Upper lobe of left lung (tissue), 4 donors: ENCODE measurements at regions not wholly inside any gene's neighbourhood (a gene's known extent, or its start where the extent isn't known, plus 50 kb on each side); places are given as distances from the start of the nearest gene placed in this dataset.

ENCODE experiments used
- CTCF ChIP-seq, 6 experiments: fragments of 450-650 bp in 4 of 6; fragments of 200-600 bp in 2 of 6; sonication (generic) in 2 of 6; IDR thresholded peaks; one replicate each; pipeline ENCODE4 v1.5.1; 2016 to 2019; ENCODE audit warnings: antibody characterized with exemption in 6 of 6
- POLR2A ChIP-seq, 4 donors: fragments of 450-650 bp; IDR thresholded peaks; one replicate each; pipeline ENCODE4 v1.5.1; 2016 to 2017; ENCODE audit warnings: antibody characterized with exemption in 4 of 4, mild to moderate bottlenecking in 2 of 4

- TF ChIP-seq POLR2A (IDR thresholded peaks at IDR 0.05) (no peak), CTCF (IDR thresholded peaks at IDR 0.05) (no peak)
Measured at GRCh38 chr15:26295336-26296085, 432.4 kb upstream of the ATP10A start.
